ENCODE measurements at regions not wholly inside any gene's neighbourhood (a gene's known extent, or its start where the extent isn't known, plus 50 kb on each side); places are given as distances from the start of the nearest gene placed in this dataset.

DNA sequence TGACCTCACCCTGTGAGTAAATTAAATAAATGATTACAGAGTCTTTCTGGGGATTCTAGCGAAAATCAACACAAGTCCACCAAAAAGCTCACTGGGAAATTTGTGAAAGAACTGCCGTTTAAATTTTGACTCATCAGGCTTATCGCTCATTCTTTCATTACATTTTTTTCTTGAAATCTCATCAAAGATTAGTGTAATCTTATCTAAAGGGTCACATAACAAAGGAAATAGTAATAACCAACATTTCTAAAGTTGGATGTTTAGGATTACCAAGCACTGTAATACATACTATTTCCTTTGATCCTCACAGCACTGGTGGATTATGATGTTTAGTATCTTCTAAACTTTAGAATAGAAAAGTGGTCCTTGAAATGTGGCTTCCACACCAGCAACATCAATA, 111.1 kb upstream of the CBLB start:
- TF ChIP-seq, protein P1, sequence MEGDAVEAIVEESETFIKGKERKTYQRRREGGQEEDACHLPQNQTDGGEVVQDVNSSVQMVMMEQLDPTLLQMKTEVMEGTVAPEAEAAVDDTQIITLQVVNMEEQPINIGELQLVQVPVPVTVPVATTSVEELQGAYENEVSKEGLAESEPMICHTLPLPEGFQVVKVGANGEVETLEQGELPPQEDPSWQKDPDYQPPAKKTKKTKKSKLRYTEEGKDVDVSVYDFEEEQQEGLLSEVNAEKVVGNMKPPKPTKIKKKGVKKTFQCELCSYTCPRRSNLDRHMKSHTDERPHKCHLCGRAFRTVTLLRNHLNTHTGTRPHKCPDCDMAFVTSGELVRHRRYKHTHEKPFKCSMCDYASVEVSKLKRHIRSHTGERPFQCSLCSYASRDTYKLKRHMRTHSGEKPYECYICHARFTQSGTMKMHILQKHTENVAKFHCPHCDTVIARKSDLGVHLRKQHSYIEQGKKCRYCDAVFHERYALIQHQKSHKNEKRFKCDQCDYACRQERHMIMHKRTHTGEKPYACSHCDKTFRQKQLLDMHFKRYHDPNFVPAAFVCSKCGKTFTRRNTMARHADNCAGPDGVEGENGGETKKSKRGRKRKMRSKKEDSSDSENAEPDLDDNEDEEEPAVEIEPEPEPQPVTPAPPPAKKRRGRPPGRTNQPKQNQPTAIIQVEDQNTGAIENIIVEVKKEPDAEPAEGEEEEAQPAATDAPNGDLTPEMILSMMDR (conservative IDR thresholded peaks at IDR 0.05) = no peak
- no peak for TF ChIP-seq ZFX (IDR thresholded peaks at IDR 0.05)
